Panc1 (cell line): ENCODE measurements at regions not wholly inside any gene's neighbourhood (a gene's known extent, or its start where the extent isn't known, plus 50 kb on each side); places are given as distances from the start of the nearest gene placed in this dataset.

Source experiments
- ATAC-seq: fragments of 200-7000 bp; cut with Tn5 transposase; 2 replicates; pipeline ENCODE4 v1.9.1; 2020; ENCODE audit warnings: mild to moderate bottlenecking, moderate library complexity
- BruUV-seq: library from RNA; stranded (reverse); fragments of 400-500 nt; replicated peaks from 2 replicates; lab custom pipeline; 2021; lab: Mats Ljungman, UMichigan
- CTCF ChIA-PET: fragments of 300-600 bp; sonication (Branson Sonifier 250); formaldehyde crosslinking; loops from one replicate; lab custom pipeline; 2022; ENCODE audit warnings: antibody characterized with exemption; lab: Charles Lee
- POLR2A ChIA-PET: fragments of 300-600 bp; sonication (Branson Sonifier 250); formaldehyde crosslinking; loops from one replicate; lab custom pipeline; 2022; ENCODE audit warnings: antibody characterized with exemption; lab: Charles Lee
- DNase-seq: peaks from one replicate; pipeline ENCODE4 v3.0.0-alpha.2; 2010; ENCODE audit warnings: low read depth, low spot score
- H3K27ac ChIP-seq: 2 replicates; pipeline ENCODE4 v1.5.1; 2011; ENCODE audit warnings: mild to moderate bottlenecking, low read length, inconsistent platforms
- H3K27me3 ChIP-seq: fragments of 200-500 bp; sonication (Bioruptor generic); 2 replicates; pipeline ENCODE4 v1.6.0; 2014; ENCODE audit warnings: low read length, inconsistent platforms; ENCODE audit not compliant: control insufficient read depth, insufficient read depth
- H3K36me3 ChIP-seq: fragments of 200-500 bp; sonication (Bioruptor generic); 2 replicates; pipeline ENCODE4 v1.5.1; 2014; ENCODE audit warnings: inconsistent platforms, mild to moderate bottlenecking, low read length, moderate library complexity; ENCODE audit not compliant: control insufficient read depth, insufficient read depth
- H3K4me1 ChIP-seq: 2 replicates; pipeline ENCODE4 v1.5.1; 2011; ENCODE audit warnings: inconsistent platforms, mild to moderate bottlenecking, low read length, moderate library complexity; ENCODE audit not compliant: control insufficient read depth, insufficient read depth
- H3K4me3 ChIP-seq, 2 experiments: 2 replicates each; pipeline ENCODE4 v1.5.1; 2011 to 2012; ENCODE audit warnings: low read depth in 2 of 2, low read length in 2 of 2, mild to moderate bottlenecking in 2 of 2, inconsistent platforms in 1 of 2, moderate library complexity in 1 of 2
- H3K9me3 ChIP-seq: fragments of 200-500 bp; sonication (Bioruptor generic); 2 replicates; pipeline ENCODE4 v1.5.1; 2014; ENCODE audit warnings: low read depth, mild to moderate bottlenecking, inconsistent platforms, low read length, moderate library complexity; ENCODE audit not compliant: control insufficient read depth, insufficient read depth
- POLR2AphosphoS5 ChIP-seq: IDR thresholded peaks from 2 replicates; pipeline ENCODE4 v1.6.1; 2012; ENCODE audit warnings: mild to moderate bottlenecking, low read depth, low read length, moderate library complexity
- SIN3A ChIP-seq: IDR thresholded peaks from 2 replicates; pipeline ENCODE4 v1.6.1; 2012; ENCODE audit warnings: low read depth, mild to moderate bottlenecking, low read length, moderate library complexity, borderline replicate concordance; ENCODE audit not compliant: insufficient read depth
- TCF7L2 ChIP-seq: IDR thresholded peaks from 2 replicates; pipeline ENCODE4 v1.6.1; 2011; ENCODE audit warnings: mild to moderate bottlenecking, low read depth, low read length, inconsistent platforms
- in situ Hi-C: cut with HindIII; loops from 2 replicates; pipeline ENCODE4 v1.10.0; 2016; ENCODE audit warnings: low sequenced_read_pairs, low pct_unique_long_range_greater_than_20kb
- intact Hi-C: fragments of 100-400 bp; cut with micrococcal nuclease; formaldehyde crosslinking; loops from one replicate; pipeline ENCODE4 v1.10.0; 2022; ENCODE audit not compliant: unreplicated experiment
- TF ChIP-seq, protein P1 (sequence below), 2 experiments: IDR thresholded peaks; 2 replicates each; pipeline ENCODE4 v1.6.1; 2011 to 2012; ENCODE audit warnings: low read depth in 2 of 2, control low read depth in 1 of 2, low read length in 1 of 2, mild to moderate bottlenecking in 1 of 2, moderate library complexity in 1 of 2; ENCODE audit not compliant: insufficient read depth in 1 of 2
- TF ChIP-seq, protein P2 (sequence below): fragments of 450-650 bp; IDR thresholded peaks from 2 replicates; pipeline ENCODE4 v1.5.1; 2017; ENCODE audit warnings: mild to moderate bottlenecking

DNA sequence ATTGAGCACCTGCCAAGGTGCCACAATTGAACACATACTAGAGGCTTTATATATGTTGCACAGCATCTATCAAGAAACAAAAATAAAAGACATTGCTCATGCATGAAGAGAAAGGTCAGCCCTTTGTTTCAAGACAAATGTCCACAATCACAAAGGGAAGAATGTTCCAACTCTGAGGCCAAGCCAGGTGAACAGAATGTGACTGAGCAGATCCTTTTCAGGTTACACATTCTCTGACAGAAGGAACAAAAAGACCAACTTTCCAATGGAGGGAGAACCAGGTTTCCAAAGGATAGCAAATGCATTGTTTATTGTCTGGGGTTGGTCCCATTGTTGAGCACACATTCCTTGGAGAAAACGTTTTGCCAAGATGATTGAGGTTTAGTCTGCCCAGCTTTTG lies 50.2 kb upstream of the FAM174B start:
- POLR2A ChIA-PET: no interaction called here
- DNase-seq (no peak), ATAC-seq (no peak)
- CTCF ChIA-PET: no interaction called here
- Histone ChIP-seq H3K27ac (no peak overlapping the region), H3K9me3 (no peaks in the 10 kb centered on the region), H3K4me1 (peaks cover 3% of the 10 kb centered on the region; the same call in 1 of the 2 replicates), H3K36me3 (no peaks in the 10 kb centered on the region), H3K27me3 (no peaks in the 10 kb centered on the region), H3K4me3 (no peak overlapping the region)
- TF ChIP-seq SIN3A (no peak), TCF7L2 (no peak), POLR2AphosphoS5 (no peak)
- TF ChIP-seq, protein P1, sequence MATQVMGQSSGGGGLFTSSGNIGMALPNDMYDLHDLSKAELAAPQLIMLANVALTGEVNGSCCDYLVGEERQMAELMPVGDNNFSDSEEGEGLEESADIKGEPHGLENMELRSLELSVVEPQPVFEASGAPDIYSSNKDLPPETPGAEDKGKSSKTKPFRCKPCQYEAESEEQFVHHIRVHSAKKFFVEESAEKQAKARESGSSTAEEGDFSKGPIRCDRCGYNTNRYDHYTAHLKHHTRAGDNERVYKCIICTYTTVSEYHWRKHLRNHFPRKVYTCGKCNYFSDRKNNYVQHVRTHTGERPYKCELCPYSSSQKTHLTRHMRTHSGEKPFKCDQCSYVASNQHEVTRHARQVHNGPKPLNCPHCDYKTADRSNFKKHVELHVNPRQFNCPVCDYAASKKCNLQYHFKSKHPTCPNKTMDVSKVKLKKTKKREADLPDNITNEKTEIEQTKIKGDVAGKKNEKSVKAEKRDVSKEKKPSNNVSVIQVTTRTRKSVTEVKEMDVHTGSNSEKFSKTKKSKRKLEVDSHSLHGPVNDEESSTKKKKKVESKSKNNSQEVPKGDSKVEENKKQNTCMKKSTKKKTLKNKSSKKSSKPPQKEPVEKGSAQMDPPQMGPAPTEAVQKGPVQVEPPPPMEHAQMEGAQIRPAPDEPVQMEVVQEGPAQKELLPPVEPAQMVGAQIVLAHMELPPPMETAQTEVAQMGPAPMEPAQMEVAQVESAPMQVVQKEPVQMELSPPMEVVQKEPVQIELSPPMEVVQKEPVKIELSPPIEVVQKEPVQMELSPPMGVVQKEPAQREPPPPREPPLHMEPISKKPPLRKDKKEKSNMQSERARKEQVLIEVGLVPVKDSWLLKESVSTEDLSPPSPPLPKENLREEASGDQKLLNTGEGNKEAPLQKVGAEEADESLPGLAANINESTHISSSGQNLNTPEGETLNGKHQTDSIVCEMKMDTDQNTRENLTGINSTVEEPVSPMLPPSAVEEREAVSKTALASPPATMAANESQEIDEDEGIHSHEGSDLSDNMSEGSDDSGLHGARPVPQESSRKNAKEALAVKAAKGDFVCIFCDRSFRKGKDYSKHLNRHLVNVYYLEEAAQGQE (IDR thresholded peaks at IDR 0.05; ENCODE audit: insufficient read depth in 1 of 2, low read depth in 2 of 2, low read length in 1 of 2): no peak
- TF ChIP-seq, protein P2, sequence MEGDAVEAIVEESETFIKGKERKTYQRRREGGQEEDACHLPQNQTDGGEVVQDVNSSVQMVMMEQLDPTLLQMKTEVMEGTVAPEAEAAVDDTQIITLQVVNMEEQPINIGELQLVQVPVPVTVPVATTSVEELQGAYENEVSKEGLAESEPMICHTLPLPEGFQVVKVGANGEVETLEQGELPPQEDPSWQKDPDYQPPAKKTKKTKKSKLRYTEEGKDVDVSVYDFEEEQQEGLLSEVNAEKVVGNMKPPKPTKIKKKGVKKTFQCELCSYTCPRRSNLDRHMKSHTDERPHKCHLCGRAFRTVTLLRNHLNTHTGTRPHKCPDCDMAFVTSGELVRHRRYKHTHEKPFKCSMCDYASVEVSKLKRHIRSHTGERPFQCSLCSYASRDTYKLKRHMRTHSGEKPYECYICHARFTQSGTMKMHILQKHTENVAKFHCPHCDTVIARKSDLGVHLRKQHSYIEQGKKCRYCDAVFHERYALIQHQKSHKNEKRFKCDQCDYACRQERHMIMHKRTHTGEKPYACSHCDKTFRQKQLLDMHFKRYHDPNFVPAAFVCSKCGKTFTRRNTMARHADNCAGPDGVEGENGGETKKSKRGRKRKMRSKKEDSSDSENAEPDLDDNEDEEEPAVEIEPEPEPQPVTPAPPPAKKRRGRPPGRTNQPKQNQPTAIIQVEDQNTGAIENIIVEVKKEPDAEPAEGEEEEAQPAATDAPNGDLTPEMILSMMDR: no peak
- in situ Hi-C loops: no loop called here
- intact Hi-C loops: no loop called here
- BruUV-seq: no TSS peak

DNA sequence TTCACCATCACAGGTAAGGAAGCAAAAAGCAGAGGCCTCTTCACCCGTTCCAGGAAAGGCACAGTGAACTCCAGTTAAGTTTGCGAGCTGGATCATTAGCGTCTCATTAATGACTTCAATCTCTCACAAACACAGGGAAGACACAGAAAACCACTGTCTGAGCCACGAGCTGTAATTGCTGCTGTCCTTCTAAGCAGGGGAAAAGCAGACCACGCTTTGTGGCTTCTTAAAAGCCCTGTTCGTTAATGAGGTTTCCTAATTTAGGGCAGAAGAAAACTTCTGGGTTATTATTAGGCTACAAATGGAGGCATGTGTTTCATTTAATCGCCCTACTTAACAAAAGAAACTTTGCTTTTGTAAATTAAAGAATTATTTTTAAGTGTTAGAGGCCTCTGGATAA lies 50.6 kb upstream of the FAM174B start:
- no peak for TF ChIP-seq POLR2AphosphoS5
- TF ChIP-seq, protein P2: no peak
- TF ChIP-seq SIN3A: no peak
- TF ChIP-seq, protein P1 (IDR thresholded peaks at IDR 0.05; ENCODE audit: insufficient read depth in 1 of 2, low read depth in 2 of 2, low read length in 1 of 2): no peak
- TF ChIP-seq TCF7L2: no peak
- H3K4me3 ChIP-seq: no peak overlapping the region
- CTCF ChIA-PET: no interaction called here
- peaks cover 3% of the 10 kb centered on the region; the same call in 1 of the 2 replicates for H3K4me1 ChIP-seq
- no TSS peak for BruUV-seq
- intact Hi-C loops (no loop called here), in situ Hi-C loops (no loop called here)
- H3K36me3 ChIP-seq: no peaks in the 10 kb centered on the region
- H3K27ac ChIP-seq: no peak overlapping the region
- ATAC-seq: no peak
- no peaks in the 10 kb centered on the region for H3K9me3 ChIP-seq
- POLR2A ChIA-PET: no interaction called here
- H3K27me3 ChIP-seq: no peaks in the 10 kb centered on the region
- DNase-seq: no peak
